GM23338 (cell line): ENCODE measurements at regions not wholly inside any gene's neighbourhood (a gene's known extent, or its start where the extent isn't known, plus 50 kb on each side); places are given as distances from the start of the nearest gene placed in this dataset.

Source experiments
- CREB1 ChIP-seq: fragments of 250-450 bp; sonication (Bioruptor Pico); IDR thresholded peaks from 2 replicates; pipeline ENCODE4 v1.5.0; 2020; ENCODE audit warnings: low read depth, mild to moderate bottlenecking, moderate library complexity
- EZH2 ChIP-seq: fragments of 200-600 bp; sonication (generic); IDR thresholded peaks from one replicate; pipeline ENCODE4 v1.8.0; 2017; ENCODE audit warnings: antibody characterized with exemption, mild to moderate bottlenecking, low read depth; ENCODE audit not compliant: unreplicated experiment
- POLR2AphosphoS5 ChIP-seq: IDR thresholded peaks from 2 replicates; pipeline ENCODE4 v1.6.1; 2016; ENCODE audit warnings: antibody characterized with exemption, low read depth
- STAT1 ChIP-seq: IDR thresholded peaks from one replicate; pipeline ENCODE4 v1.6.1; 2016; ENCODE audit warnings: antibody characterized with exemption; ENCODE audit not compliant: unreplicated experiment
- ZNF114 ChIP-seq: fragments of 250-450 bp; sonication (Bioruptor Pico); IDR thresholded peaks from 2 replicates; pipeline ENCODE4 v1.5.0; 2020; ENCODE audit warnings: mild to moderate bottlenecking, moderate library complexity
- TF ChIP-seq, protein P1 (sequence below), 2 experiments: fragments of 200-600 bp in 1 of 2; sonication (generic) in 1 of 2; conservative IDR thresholded peaks; 2 replicates each; pipeline versions ENCODE4 v1.5.1 to v1.6.1; 2016 to 2017; ENCODE audit warnings: antibody characterized with exemption in 2 of 2, low read depth in 2 of 2, mild to moderate bottlenecking in 2 of 2, moderate library complexity in 1 of 2
- TF ChIP-seq, protein P2 (sequence below): IDR thresholded peaks from one replicate; pipeline ENCODE4 v1.6.1; 2018; ENCODE audit warnings: antibody characterized with exemption; ENCODE audit not compliant: unreplicated experiment

DNA sequence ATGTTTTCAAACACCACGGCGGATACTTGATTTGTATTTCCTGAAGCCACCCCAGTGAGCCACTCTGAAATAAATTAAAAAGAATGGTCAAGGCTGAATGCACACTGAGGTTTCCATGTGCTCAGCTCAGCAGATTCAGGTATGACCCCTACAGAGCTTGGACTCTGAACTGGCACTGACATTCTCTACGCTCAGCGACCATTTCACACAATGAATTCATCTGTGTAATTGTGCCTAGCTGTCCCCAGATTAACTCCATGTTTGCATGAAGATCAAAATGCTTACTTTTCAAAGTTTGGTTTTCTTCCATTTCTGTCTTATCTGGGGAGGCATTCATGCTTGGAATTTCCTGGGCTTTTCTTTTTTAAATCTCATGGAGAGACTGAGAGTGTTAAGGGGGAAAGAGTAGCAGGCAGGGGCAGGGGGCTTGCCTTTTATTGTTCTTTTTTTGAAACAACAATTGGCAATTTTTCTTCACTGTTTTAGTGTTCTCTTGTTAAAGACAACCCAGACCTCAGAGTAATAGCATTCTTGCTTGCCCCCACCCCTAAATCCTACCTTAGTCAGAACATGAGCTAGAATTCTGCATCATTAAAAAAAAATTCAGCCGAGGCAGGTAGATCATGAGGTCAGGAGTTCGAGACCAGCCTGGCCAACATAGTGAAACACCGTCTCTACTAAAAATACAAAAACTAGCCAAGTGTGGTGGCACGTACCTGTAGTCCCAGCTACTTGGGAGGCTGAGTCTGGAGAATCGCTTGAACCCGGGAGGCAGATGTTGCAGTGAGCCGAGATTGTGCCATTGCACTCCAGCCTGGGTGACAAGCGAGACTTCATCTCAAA, 85.5 kb upstream of the HNF1B start:
- TF ChIP-seq, protein P1, sequence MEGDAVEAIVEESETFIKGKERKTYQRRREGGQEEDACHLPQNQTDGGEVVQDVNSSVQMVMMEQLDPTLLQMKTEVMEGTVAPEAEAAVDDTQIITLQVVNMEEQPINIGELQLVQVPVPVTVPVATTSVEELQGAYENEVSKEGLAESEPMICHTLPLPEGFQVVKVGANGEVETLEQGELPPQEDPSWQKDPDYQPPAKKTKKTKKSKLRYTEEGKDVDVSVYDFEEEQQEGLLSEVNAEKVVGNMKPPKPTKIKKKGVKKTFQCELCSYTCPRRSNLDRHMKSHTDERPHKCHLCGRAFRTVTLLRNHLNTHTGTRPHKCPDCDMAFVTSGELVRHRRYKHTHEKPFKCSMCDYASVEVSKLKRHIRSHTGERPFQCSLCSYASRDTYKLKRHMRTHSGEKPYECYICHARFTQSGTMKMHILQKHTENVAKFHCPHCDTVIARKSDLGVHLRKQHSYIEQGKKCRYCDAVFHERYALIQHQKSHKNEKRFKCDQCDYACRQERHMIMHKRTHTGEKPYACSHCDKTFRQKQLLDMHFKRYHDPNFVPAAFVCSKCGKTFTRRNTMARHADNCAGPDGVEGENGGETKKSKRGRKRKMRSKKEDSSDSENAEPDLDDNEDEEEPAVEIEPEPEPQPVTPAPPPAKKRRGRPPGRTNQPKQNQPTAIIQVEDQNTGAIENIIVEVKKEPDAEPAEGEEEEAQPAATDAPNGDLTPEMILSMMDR (conservative IDR thresholded peaks at IDR 0.05; ENCODE audit: low read depth in 2 of 2): no peak
- TF ChIP-seq STAT1 (no peak), CREB1 (no peak), POLR2AphosphoS5 (no peak), EZH2 (no peak), ZNF114 (CRISPR knock-in tag) (no peak)
- TF ChIP-seq, protein P2, sequence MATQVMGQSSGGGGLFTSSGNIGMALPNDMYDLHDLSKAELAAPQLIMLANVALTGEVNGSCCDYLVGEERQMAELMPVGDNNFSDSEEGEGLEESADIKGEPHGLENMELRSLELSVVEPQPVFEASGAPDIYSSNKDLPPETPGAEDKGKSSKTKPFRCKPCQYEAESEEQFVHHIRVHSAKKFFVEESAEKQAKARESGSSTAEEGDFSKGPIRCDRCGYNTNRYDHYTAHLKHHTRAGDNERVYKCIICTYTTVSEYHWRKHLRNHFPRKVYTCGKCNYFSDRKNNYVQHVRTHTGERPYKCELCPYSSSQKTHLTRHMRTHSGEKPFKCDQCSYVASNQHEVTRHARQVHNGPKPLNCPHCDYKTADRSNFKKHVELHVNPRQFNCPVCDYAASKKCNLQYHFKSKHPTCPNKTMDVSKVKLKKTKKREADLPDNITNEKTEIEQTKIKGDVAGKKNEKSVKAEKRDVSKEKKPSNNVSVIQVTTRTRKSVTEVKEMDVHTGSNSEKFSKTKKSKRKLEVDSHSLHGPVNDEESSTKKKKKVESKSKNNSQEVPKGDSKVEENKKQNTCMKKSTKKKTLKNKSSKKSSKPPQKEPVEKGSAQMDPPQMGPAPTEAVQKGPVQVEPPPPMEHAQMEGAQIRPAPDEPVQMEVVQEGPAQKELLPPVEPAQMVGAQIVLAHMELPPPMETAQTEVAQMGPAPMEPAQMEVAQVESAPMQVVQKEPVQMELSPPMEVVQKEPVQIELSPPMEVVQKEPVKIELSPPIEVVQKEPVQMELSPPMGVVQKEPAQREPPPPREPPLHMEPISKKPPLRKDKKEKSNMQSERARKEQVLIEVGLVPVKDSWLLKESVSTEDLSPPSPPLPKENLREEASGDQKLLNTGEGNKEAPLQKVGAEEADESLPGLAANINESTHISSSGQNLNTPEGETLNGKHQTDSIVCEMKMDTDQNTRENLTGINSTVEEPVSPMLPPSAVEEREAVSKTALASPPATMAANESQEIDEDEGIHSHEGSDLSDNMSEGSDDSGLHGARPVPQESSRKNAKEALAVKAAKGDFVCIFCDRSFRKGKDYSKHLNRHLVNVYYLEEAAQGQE: no peak
